Caco-2 (cell line): ENCODE measurements at regions not wholly inside any gene's neighbourhood (a gene's known extent, or its start where the extent isn't known, plus 50 kb on each side); places are given as distances from the start of the nearest gene placed in this dataset.

Experiments used
- BruUV-seq: library from RNA; stranded (reverse); fragments of 400-500 nt; replicated peaks from 2 replicates; lab custom pipeline; 2021; lab: Mats Ljungman, UMichigan
- CTCF ChIA-PET: fragments of 300-600 bp; sonication (Branson Sonifier 250); formaldehyde crosslinking; loops from one replicate; lab custom pipeline; 2022; ENCODE audit warnings: antibody characterized with exemption; lab: Charles Lee
- POLR2A ChIA-PET: fragments of 300-600 bp; sonication (Branson Sonifier 250); formaldehyde crosslinking; loops from one replicate; lab custom pipeline; 2022; ENCODE audit warnings: antibody characterized with exemption; lab: Charles Lee
- DNase-seq, 2 experiments: peaks; one replicate each; pipeline versions ENCODE4 v3.0.0 to v3.0.0-alpha.2; 2020 to 2022
- H3K27me3 ChIP-seq: replicated peaks from 2 replicates; pipeline ENCODE4 v1.6.0; 2011; ENCODE audit warnings: low read length; ENCODE audit not compliant: control insufficient read depth, insufficient read depth
- H3K36me3 ChIP-seq: 2 replicates; pipeline ENCODE4 v1.5.1; 2011; ENCODE audit warnings: low read length; ENCODE audit not compliant: control insufficient read depth, insufficient read depth
- H3K4me1 ChIP-seq: fragments of 250-450 bp; sonication (Bioruptor Pico); 2 replicates; pipeline ENCODE4 v1.5.1; 2020; ENCODE audit warnings: mild to moderate bottlenecking
- H3K4me3 ChIP-seq: 2 replicates; pipeline ENCODE4 v1.5.1; 2011; ENCODE audit warnings: low read depth, mild to moderate bottlenecking, control low read depth, low read length
- H3K9me3 ChIP-seq: fragments of 250-450 bp; sonication (Bioruptor Pico); 2 replicates; pipeline ENCODE4 v1.5.1; 2020; ENCODE audit warnings: mild to moderate bottlenecking, moderate library complexity
- H3K27ac Mint-ChIP-seq: one replicate; pipeline ENCODE4 v1.8.0; 2022; ENCODE audit warnings: mixed read lengths; ENCODE audit not compliant: unreplicated experiment
- H3K27me3 Mint-ChIP-seq: one replicate; pipeline ENCODE4 v1.8.0; 2022; ENCODE audit warnings: mixed read lengths; ENCODE audit not compliant: insufficient read depth, unreplicated experiment
- H3K36me3 Mint-ChIP-seq: one replicate; pipeline ENCODE4 v1.8.0; 2022; ENCODE audit warnings: mild to moderate bottlenecking, mixed read lengths; ENCODE audit not compliant: insufficient read depth, unreplicated experiment
- H3K4me1 Mint-ChIP-seq: one replicate; pipeline ENCODE4 v1.8.0; 2022; ENCODE audit warnings: low read depth, mixed read lengths; ENCODE audit not compliant: unreplicated experiment
- H3K4me3 Mint-ChIP-seq: one replicate; pipeline ENCODE4 v1.8.0; 2022; ENCODE audit warnings: mild to moderate bottlenecking, moderate library complexity, mixed read lengths; ENCODE audit not compliant: unreplicated experiment
- H3K9me3 Mint-ChIP-seq: one replicate; pipeline ENCODE4 v1.8.0; 2022; ENCODE audit warnings: mixed read lengths; ENCODE audit not compliant: unreplicated experiment
- CTCF ChIP-seq, 2 experiments: fragments of 200-600 bp in 1 of 2; IDR thresholded peaks; 1 replicate in 1 of 2; 2 replicates in 1 of 2; pipeline versions ENCODE4 v1.5.1 to v1.8.0; 2011 to 2022; ENCODE audit warnings: antibody characterized with exemption in 1 of 2, control low read depth in 1 of 2, inconsistent platforms in 1 of 2, low read depth in 1 of 2, low read length in 1 of 2, mild to moderate bottlenecking in 1 of 2, moderate library complexity in 1 of 2; ENCODE audit not compliant: insufficient read depth in 1 of 2, severe bottlenecking in 1 of 2, unreplicated experiment in 1 of 2
- intact Hi-C: fragments of 100-400 bp; cut with micrococcal nuclease; formaldehyde crosslinking; loops from one replicate; pipeline ENCODE4 v1.10.0; 2022; ENCODE audit not compliant: unreplicated experiment

GRCh38 chr22:33984211-33984610, 63.9 kb upstream of the LARGE1 start:
- Histone ChIP-seq H3K9me3 (no peaks in the 10 kb centered on the region), H3K4me1 (no peaks in the 10 kb centered on the region), H3K36me3 (no peaks in the 10 kb centered on the region), H3K27me3 (no peaks in the 10 kb centered on the region), H3K4me3 (no peak overlapping the region)
- TF ChIP-seq CTCF (IDR thresholded peaks at IDR 0.05; ENCODE audit: insufficient read depth in 1 of 2, low read depth in 1 of 2, low read length in 1 of 2, severe bottlenecking in 1 of 2, unreplicated experiment in 1 of 2), result no peak
- ChIA-PET CTCF (no interaction called here), POLR2A (no interaction called here)
- Mint-ChIP-seq H3K4me1 (no peaks in the 10 kb centered on the region), H3K27ac (no peak overlapping the region), H3K4me3 (no peak overlapping the region), H3K27me3 (no peaks in the 10 kb centered on the region), H3K36me3 (peaks cover 5% of the 10 kb centered on the region), H3K9me3 (no peaks in the 10 kb centered on the region)
- intact Hi-C loops, result no loop called here
- BruUV-seq, result no TSS peak
- DNase-seq, result no peak

GRCh38 chr22:33984656-33985285, 64.5 kb upstream of the LARGE1 start:
- ChIA-PET CTCF (no interaction called here), POLR2A (no interaction called here)
- no TSS peak for BruUV-seq
- intact Hi-C loops, result no loop called here
- H3K9me3 ChIP-seq, result no peaks in the 10 kb centered on the region
- no peaks in the 10 kb centered on the region for H3K27me3 ChIP-seq
- no peaks in the 10 kb centered on the region for H3K4me1 Mint-ChIP-seq
- no peaks in the 10 kb centered on the region for H3K36me3 ChIP-seq
- DNase-seq, result no peak
- no peaks in the 10 kb centered on the region for H3K27me3 Mint-ChIP-seq
- peaks cover 5% of the 10 kb centered on the region for H3K36me3 Mint-ChIP-seq
- no peaks in the 10 kb centered on the region for H3K9me3 Mint-ChIP-seq
- no peak overlapping the region for H3K4me3 ChIP-seq
- H3K27ac Mint-ChIP-seq, result no peak overlapping the region
- H3K4me1 ChIP-seq, result no peaks in the 10 kb centered on the region
- no peak for TF ChIP-seq CTCF (IDR thresholded peaks at IDR 0.05; ENCODE audit: insufficient read depth in 1 of 2, low read depth in 1 of 2, low read length in 1 of 2, severe bottlenecking in 1 of 2, unreplicated experiment in 1 of 2)
- no peak overlapping the region for H3K4me3 Mint-ChIP-seq

GRCh38 chr22:33985506-33985905, 65.2 kb upstream of the LARGE1 start:
- TF ChIP-seq CTCF (IDR thresholded peaks at IDR 0.05; ENCODE audit: insufficient read depth in 1 of 2, low read depth in 1 of 2, low read length in 1 of 2, severe bottlenecking in 1 of 2, unreplicated experiment in 1 of 2), result no peak
- ChIA-PET CTCF (no interaction called here), POLR2A (no interaction called here)
- DNase-seq, result no peak
- Mint-ChIP-seq H3K27ac (no peak overlapping the region), H3K9me3 (no peaks in the 10 kb centered on the region), H3K4me1 (no peaks in the 10 kb centered on the region), H3K4me3 (no peak overlapping the region), H3K27me3 (no peaks in the 10 kb centered on the region), H3K36me3 (peaks cover 5% of the 10 kb centered on the region)
- Histone ChIP-seq H3K9me3 (no peaks in the 10 kb centered on the region), H3K4me1 (no peaks in the 10 kb centered on the region), H3K36me3 (no peaks in the 10 kb centered on the region), H3K4me3 (no peak overlapping the region), H3K27me3 (no peaks in the 10 kb centered on the region)
- intact Hi-C loops, result no loop called here
- BruUV-seq, result no TSS peak
